ENCODE measurements at regions not wholly inside any gene's neighbourhood (a gene's known extent, or its start where the extent isn't known, plus 50 kb on each side); places are given as distances from the start of the nearest gene placed in this dataset.
A peak's percentile ranks its signal among the peaks of the same experiment; 100 is the strongest.
"Not testable (repeated sequence)": the region's sequence is repeated elsewhere in the genome, so short reads cannot be mapped to it uniquely, and the experiment has no call there.

GRCh38 chr12:9449181-9449580, 158.5 kb downstream of the KLRB1 start:
- no peak for DNase-seq

DNA sequence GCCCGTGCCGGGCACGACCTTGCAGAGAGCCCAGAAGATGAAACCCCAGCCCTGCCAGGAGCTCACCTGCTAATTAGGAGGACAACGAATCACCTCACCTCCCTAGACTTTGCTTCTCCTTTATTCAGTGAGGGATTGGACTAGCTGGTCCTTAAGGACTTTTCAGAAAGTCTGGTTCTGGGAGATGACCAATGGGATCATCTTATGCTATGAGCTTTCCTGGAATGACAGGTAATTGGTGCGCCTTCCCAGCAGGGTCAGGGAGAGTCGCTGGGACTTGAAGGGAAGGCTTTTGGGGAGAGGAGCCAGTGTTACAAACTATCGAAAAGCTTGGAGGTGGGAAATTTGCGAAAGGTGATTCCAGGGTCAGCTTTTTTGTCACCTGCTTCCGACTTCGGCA, 159.1 kb downstream of the KLRB1 start:
- DNase-seq = peak; percentile 6

- DNase-seq = peak; percentile 72
Measured at GRCh38 chr12:9447791-9448614, 159.7 kb downstream of the KLRB1 start.

GRCh38 chr12:9446883-9447761, 160.6 kb downstream of the KLRB1 start:
- DNase-seq = not testable (repeated sequence)

GRCh38 chr12:9440428-9440827, 167.3 kb downstream of the KLRB1 start:
- DNase-seq = not testable (repeated sequence)

DNA sequence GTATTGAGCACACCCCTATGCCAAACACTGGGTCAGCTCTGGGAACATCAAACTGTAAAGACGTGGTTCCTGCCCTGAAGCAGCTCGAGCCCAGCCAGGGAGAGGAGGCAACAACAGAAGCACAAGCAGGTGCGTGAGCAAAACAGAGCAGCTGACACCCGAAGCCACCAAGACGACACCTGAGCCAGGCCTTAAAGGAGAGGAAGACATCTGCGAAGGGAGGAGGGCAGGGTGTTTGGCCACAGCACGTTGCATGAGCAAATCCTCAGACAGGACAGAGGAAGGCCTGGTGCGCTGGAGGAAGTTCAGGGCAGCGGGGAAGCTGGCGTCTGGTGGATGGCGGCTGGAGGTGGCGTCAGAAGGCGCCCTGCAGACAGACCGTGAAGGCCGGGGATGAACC, 172.0 kb downstream of the KLRB1 start:
- not testable (repeated sequence) for DNase-seq

- not testable (repeated sequence) for DNase-seq
Measured at GRCh38 chr12:9430385-9430784, 177.3 kb downstream of the KLRB1 start.

DNA sequence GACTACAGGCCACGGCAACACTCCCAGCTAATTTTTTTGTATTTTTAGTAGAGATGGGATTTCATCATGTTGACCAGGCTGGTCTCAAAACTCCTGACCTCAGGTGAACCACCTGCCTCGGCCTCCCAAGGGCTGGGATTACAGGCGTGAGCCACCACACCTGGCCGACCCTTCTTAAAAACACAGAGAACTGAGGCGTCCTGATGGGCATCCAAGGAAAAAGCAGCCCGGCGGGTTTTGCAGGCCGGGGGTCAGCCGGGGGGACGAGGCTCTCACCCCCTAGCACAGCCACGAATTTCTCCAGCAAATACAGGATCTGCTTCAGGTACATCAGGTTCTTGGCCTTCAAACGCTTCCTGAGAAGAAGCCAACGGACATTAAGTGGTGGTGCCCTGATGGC, 178.9 kb downstream of the KLRB1 start:
- DNase-seq = not testable (repeated sequence)

GRCh38 chr12:9425429-9425828, 182.3 kb downstream of the KLRB1 start:
- not testable (repeated sequence) for DNase-seq

DNA sequence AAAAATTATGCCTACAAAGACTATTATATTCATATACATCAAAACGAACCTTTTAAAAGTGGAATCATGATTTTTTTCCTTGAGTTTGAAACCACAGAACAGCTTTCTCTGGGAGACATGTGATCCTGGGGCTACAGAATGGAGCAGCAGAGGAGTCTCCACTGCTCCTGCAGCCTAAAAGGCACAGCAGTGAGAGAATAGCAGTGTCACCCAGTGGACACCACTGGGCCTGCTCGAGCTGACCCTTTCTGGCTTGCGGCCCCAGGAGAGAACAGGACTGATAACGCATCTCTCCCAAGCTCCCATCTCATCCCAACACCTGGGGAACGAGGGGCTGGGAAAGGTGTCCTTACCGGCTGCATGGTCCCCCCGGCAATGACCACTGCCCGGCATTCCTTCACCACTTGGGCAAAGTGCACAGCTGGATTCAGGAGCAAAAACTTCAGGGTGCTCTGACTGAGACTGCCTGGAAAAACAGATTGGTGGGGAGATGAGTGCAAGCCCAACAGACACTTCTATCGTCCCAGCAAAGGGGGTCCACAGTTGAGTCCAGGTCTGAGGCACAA, 183.5 kb downstream of the KLRB1 start:
- not testable (repeated sequence) for DNase-seq

GRCh38 chr12:9422689-9423088, 185.0 kb downstream of the KLRB1 start:
- not testable (repeated sequence) for DNase-seq

GRCh38 chr12:9421520-9422086, 186.1 kb downstream of the KLRB1 start:
- not testable (repeated sequence) for DNase-seq

GRCh38 chr12:9420817-9421519, 186.7 kb downstream of the KLRB1 start:
- DNase-seq = not testable (repeated sequence)

DNA sequence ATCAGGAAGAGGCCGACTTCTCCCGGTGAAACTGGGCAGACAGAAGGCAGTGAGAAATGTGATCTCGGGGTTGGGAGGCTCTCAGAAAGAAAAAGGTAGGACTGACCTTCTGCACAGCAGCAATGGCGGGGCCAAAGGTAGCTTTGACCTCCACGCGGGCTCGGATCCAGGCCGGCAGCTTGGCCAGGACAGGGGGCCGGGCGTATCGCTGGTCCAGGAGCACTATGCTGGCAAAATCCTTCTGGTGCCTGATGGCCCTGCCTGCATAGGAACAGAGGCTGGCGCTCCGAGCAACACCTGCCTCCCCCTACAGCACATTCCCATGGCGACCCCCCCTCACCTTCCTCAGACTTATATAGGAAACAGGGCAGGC, 189.1 kb downstream of the KLRB1 start:
- DNase-seq = not testable (repeated sequence)

DNA sequence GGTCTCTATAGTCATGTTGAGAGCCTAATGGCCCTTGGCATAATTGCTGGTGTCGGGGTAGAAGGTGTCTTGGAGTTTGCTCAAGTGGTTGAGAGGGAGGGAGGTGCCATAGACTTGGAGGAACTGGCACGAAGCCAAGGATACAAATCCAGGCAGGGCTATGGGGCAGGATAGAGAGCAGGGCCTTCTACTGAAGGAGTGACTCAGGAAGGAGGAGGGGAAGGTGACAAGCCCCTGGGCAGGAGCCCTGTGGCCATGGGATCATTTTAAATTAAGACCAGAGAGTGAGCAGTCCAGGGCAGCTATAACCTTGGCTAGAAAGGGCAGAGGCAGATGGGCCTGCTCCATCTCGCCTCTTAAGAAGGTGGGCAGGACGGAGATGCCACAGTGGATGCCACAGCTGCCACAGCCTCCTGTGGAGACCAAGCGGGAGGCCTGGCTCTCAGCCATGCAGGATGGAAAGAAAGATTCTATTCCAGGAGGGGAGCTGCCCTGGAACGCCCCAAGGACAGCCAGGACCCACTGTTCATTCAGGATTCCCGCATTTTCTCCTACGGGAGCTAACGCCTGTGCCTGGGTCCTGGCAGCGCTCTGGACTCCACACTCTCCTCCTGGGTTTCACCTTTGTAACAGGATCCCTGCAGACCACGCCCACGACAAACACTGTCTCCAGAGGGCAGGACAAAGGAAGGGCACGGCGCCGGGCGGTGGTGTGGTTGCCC, 189.6 kb downstream of the KLRB1 start:
- DNase-seq = not testable (repeated sequence)

- DNase-seq = not testable (repeated sequence)
Measured at GRCh38 chr12:9417341-9417740, 190.4 kb downstream of the KLRB1 start.

- not testable (repeated sequence) for DNase-seq
Measured at GRCh38 chr12:9416346-9416745, 191.4 kb downstream of the KLRB1 start.

GRCh38 chr12:9415898-9416297, 191.8 kb downstream of the KLRB1 start:
- not testable (repeated sequence) for DNase-seq

DNA sequence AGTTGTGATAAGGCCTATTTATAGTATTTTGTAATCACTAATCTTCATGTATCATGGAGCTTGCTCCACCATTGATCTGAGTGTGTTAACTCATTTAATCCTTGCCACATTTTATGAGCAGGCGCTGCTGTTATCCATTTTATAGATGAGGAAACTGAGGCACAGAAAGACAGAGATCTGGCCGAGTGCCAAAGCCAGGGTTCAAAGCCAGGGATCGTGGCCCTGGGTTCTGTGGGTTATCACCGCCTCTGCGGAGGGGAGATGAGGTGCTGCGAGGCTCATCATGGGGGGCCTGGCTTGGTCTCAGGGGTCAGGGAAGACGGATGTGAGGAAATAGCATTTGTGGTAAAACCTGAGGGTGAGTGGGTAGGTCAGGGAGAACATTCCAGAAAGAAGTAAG, 193.9 kb downstream of the KLRB1 start:
- not testable (repeated sequence) for DNase-seq

DNA sequence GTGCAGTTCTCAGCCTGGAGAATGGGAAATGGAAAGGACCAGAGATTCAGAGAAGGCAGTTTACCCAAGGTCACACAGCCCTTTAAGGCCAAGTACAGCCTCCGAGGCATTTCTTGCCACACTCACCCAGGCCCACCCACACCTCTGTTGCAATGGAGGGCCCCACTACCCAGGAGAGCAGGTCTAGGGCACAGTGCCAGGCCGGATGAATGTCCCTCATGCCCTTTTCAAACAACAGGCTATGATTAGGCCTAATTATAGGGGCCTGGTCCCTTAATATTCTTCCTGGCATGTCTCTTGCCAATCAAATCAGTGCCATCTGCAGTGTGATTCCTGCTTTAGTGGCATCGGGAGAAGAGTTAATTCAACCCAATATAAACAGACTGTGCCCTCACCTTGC, 195.3 kb downstream of the KLRB1 start:
- DNase-seq = not testable (repeated sequence)

DNA sequence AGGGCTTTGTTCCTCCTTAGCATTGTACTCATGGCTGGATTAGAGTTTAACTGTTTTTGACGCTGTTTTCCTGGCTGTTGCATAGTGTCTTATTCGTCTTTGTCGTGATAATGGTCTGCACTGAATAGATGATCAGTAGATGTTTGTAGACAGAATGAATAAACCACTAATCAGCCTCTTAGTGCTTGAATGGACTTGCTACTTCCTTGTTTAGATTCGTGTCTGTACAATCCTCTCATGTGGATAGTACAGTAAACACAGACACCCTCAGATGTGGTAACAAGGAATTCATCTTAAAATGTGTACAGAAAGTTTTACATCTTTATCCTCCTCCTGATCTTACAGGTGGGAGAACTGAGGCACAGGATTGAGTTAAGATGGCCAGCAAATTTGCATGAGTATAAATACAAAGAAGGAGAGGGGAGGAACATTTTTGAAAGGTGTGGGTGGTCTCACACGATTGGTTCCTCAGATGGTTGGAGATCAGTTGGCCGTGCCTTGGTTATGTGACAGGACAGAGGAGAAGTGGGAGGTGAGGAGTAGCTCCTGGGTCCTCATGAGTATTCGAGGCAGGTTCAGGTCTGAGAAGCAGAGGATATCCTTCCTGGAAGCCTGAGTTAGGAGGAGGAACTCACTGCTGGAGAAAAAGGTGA, 196.0 kb downstream of the KLRB1 start:
- DNase-seq = peak; percentile 45

Measured in DMS153 (cell line).